Liver (tissue), 3 donors: ENCODE measurements at regions not wholly inside any gene's neighbourhood (a gene's known extent, or its start where the extent isn't known, plus 50 kb on each side); places are given as distances from the start of the nearest gene placed in this dataset.

Source experiments
- CTCF ChIP-seq: fragments of 150-350 bp; IDR thresholded peaks from 2 replicates; pipeline ENCODE4 v1.5.1; 2017; ENCODE audit warnings: improper control_type of control experiment, low read depth, low read length; ENCODE audit not compliant: missing input control
- FOXA1 ChIP-seq: IDR thresholded peaks from 2 replicates; pipeline ENCODE4 v1.6.1; 2016; ENCODE audit warnings: antibody characterized with exemption
- JUND ChIP-seq, 2 donors: IDR thresholded peaks; 2 replicates each; pipeline ENCODE4 v1.6.1; 2016; ENCODE audit warnings: antibody characterized with exemption in 2 of 2
- YY1 ChIP-seq: IDR thresholded peaks from 2 replicates; pipeline ENCODE4 v1.6.1; 2016; ENCODE audit warnings: antibody characterized with exemption, mild to moderate bottlenecking
- donor health status: healthy.
- donor health status: healthy.

DNA sequence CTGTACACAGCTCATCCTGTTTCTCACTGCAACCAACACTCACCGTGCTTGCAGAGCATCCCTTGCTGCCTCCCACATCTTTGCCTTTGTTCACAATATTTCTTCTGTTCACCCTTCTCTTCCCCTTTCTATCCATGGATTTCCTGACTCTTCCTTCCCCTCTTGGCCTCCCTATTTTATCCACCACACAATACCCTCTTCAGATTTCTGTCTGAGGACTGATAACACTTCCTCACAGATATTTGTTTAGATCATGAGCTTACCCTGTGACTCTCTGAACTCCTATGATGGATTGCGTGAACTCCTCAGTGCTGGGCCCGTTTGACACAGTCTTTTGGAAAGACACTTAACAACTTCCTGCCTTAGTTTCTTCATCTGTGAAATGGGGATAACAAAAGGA is 62.8 kb upstream of the GPR158 start:
- no peak for TF ChIP-seq CTCF
- no peak for TF ChIP-seq FOXA1
- TF ChIP-seq YY1 = no peak
- TF ChIP-seq JUND (IDR thresholded peaks at IDR 0.05) = no peak
